Mesendoderm (in vitro differentiated cells): ENCODE measurements at regions not wholly inside any gene's neighbourhood (a gene's known extent, or its start where the extent isn't known, plus 50 kb on each side); places are given as distances from the start of the nearest gene placed in this dataset.
"Not testable (repeated sequence)": the region's sequence is repeated elsewhere in the genome, so short reads cannot be mapped to it uniquely, and the experiment has no call there.

ENCODE experiments used
- DNase-seq: peaks from one replicate; pipeline ENCODE4 v3.0.0; 2013
- H2AK5ac ChIP-seq: 2 replicates; pipeline ENCODE4 v1.6.1; 2013; ENCODE audit warnings: low read length, inconsistent platforms
- H2BK120ac ChIP-seq: 2 replicates; pipeline ENCODE4 v1.6.1; 2013; ENCODE audit warnings: low read depth, mild to moderate bottlenecking, low read length, moderate library complexity, mixed read lengths
- H2BK15ac ChIP-seq: replicated peaks from 2 replicates; pipeline ENCODE4 v1.6.1; 2013; ENCODE audit warnings: low read depth, mild to moderate bottlenecking, moderate library complexity
- H2BK5ac ChIP-seq: 2 replicates; pipeline ENCODE4 v1.6.1; 2013; ENCODE audit warnings: low read length, inconsistent platforms
- H3K18ac ChIP-seq: 2 replicates; pipeline ENCODE4 v1.6.1; 2013; ENCODE audit warnings: mild to moderate bottlenecking, low read length, mixed read lengths
- H3K23ac ChIP-seq: one replicate; pipeline ENCODE4 v1.6.1; 2013; ENCODE audit warnings: low read length
- H3K27ac ChIP-seq: 2 replicates; pipeline ENCODE4 v1.5.1; 2013; ENCODE audit warnings: low read depth, mild to moderate bottlenecking, inconsistent platforms, low read length, moderate library complexity
- H3K27me3 ChIP-seq: 2 replicates; pipeline ENCODE4 v1.6.1; 2013; ENCODE audit warnings: low read length, control low read depth, mild to moderate bottlenecking, inconsistent platforms; ENCODE audit not compliant: insufficient read depth, poor library complexity
- H3K36me3 ChIP-seq: 2 replicates; pipeline ENCODE4 v1.6.1; 2013; ENCODE audit warnings: low read length, inconsistent platforms; ENCODE audit not compliant: control insufficient read depth, insufficient read depth
- H3K4ac ChIP-seq: one replicate; pipeline ENCODE4 v1.6.1; 2013; ENCODE audit warnings: low read depth, mild to moderate bottlenecking, low read length, moderate library complexity
- H3K4me1 ChIP-seq: 2 replicates; pipeline ENCODE4 v1.6.1; 2013; ENCODE audit warnings: low read depth, low read length, inconsistent platforms; ENCODE audit not compliant: control insufficient read depth
- H3K4me2 ChIP-seq: 2 replicates; pipeline ENCODE4 v1.6.1; 2013; ENCODE audit warnings: low read length
- H3K4me3 ChIP-seq: 2 replicates; pipeline ENCODE4 v1.5.1; 2013; ENCODE audit warnings: mild to moderate bottlenecking, low read length
- H3K56ac ChIP-seq: one replicate; pipeline ENCODE4 v1.6.1; 2013; ENCODE audit warnings: low read length
- H3K79me1 ChIP-seq: 2 replicates; pipeline ENCODE4 v1.6.1; 2013; ENCODE audit warnings: low read length, inconsistent platforms
- H3K79me2 ChIP-seq: 2 replicates; pipeline ENCODE4 v1.6.1; 2013; ENCODE audit warnings: mild to moderate bottlenecking, low read length; ENCODE audit not compliant: control insufficient read depth, insufficient read depth
- H3K9ac ChIP-seq: 2 replicates; pipeline ENCODE4 v1.6.1; 2013; ENCODE audit warnings: low read length, inconsistent platforms
- H4K5ac ChIP-seq: one replicate; pipeline ENCODE4 v1.6.1; 2013; ENCODE audit warnings: low read length
- H4K8ac ChIP-seq: one replicate; pipeline ENCODE4 v1.6.1; 2013; ENCODE audit warnings: low read depth, mild to moderate bottlenecking, control low read depth, low read length, moderate library complexity
- WGBS: extraction: QIAGEN DNeasy Blood & Tissue Kit; methylation state at CpG from one replicate; pipeline ENCODE4 v1.1.7; 2013; ENCODE audit warnings: low lambda C conversion rate, missing lambda C conversion rate; ENCODE audit not compliant: insufficient coverage; ENCODE audit errors: extremely low coverage; 5-methylcytosine and 5-hydroxymethylcytosine counted together

- Histone ChIP-seq H3K36me3 (no peaks in the 10 kb centered on the region), H3K9ac (no peak overlapping the region), H3K23ac (no peak overlapping the region), H3K27me3 (no peaks in the 10 kb centered on the region), H3K79me2 (no peaks in the 10 kb centered on the region), H2AK5ac (no peak overlapping the region), H3K18ac (no peak overlapping the region), H3K56ac (no peak overlapping the region), H2BK15ac (no peak overlapping the region), H3K4me1 (no peaks in the 10 kb centered on the region), H2BK120ac (no peak overlapping the region), H4K5ac (no peak overlapping the region), H3K79me1 (no peaks in the 10 kb centered on the region), H2BK5ac (no peak overlapping the region), H3K27ac (no peak overlapping the region), H3K4me2 (no peak overlapping the region), H3K4me3 (no peak overlapping the region), H4K8ac (no peak overlapping the region), H3K4ac (no peak overlapping the region)
- WGBS: no CpG with 5 or more reads among the region's 7 CpGs
- DNase-seq: no peak
These were observed 605.0 kb upstream of the CBLB start for GRCh38 chr3:106473576-106474475.

GRCh38 chr3:106482451-106482850 lies 613.6 kb upstream of the CBLB start:
- H3K56ac ChIP-seq: no peak overlapping the region
- no peak overlapping the region for H3K4me2 ChIP-seq
- H3K18ac ChIP-seq: no peak overlapping the region
- H3K23ac ChIP-seq: no peak overlapping the region
- H2AK5ac ChIP-seq: no peak overlapping the region
- no peak overlapping the region for H3K4me3 ChIP-seq
- H3K9ac ChIP-seq: no peak overlapping the region
- WGBS: no CpG with 5 or more reads among the region's 5 CpGs
- H4K8ac ChIP-seq: no peak overlapping the region
- H3K27ac ChIP-seq: no peak overlapping the region
- no peak overlapping the region for H2BK15ac ChIP-seq
- H3K27me3 ChIP-seq: no peaks in the 10 kb centered on the region
- no peak overlapping the region for H2BK5ac ChIP-seq
- DNase-seq: no peak
- no peak overlapping the region for H2BK120ac ChIP-seq
- no peak overlapping the region for H4K5ac ChIP-seq
- no peaks in the 10 kb centered on the region for H3K79me2 ChIP-seq
- H3K36me3 ChIP-seq: no peaks in the 10 kb centered on the region
- H3K4ac ChIP-seq: no peak overlapping the region
- no peaks in the 10 kb centered on the region for H3K79me1 ChIP-seq
- no peaks in the 10 kb centered on the region for H3K4me1 ChIP-seq

- Histone ChIP-seq H3K4me1 (no peaks in the 10 kb centered on the region), H3K27me3 (no peaks in the 10 kb centered on the region), H3K18ac (no peak overlapping the region), H4K8ac (no peak overlapping the region), H3K4me2 (no peak overlapping the region), H2BK5ac (no peak overlapping the region), H3K4me3 (no peak overlapping the region), H3K56ac (no peak overlapping the region), H3K4ac (no peak overlapping the region), H3K36me3 (no peaks in the 10 kb centered on the region), H3K9ac (no peak overlapping the region), H3K27ac (no peak overlapping the region), H3K79me1 (no peaks in the 10 kb centered on the region), H2BK15ac (no peak overlapping the region), H2AK5ac (no peak overlapping the region), H2BK120ac (no peak overlapping the region), H4K5ac (no peak overlapping the region), H3K79me2 (no peaks in the 10 kb centered on the region), H3K23ac (no peak overlapping the region)
- no peak for DNase-seq
These were observed 616.4 kb upstream of the CBLB start for GRCh38 chr3:106485217-106485616.

- H3K4me2 ChIP-seq: no peak overlapping the region
- no peak overlapping the region for H2BK15ac ChIP-seq
- H3K36me3 ChIP-seq: no peaks in the 10 kb centered on the region
- H3K27me3 ChIP-seq: no peaks in the 10 kb centered on the region
- H3K79me2 ChIP-seq: no peaks in the 10 kb centered on the region
- no peak for DNase-seq
- H4K5ac ChIP-seq: no peak overlapping the region
- H3K27ac ChIP-seq: no peak overlapping the region
- H3K9ac ChIP-seq: no peak overlapping the region
- H3K4me3 ChIP-seq: no peak overlapping the region
- H2AK5ac ChIP-seq: no peak overlapping the region
- H3K18ac ChIP-seq: no peak overlapping the region
- WGBS: no CpG with 5 or more reads among the region's 3 CpGs
- no peaks in the 10 kb centered on the region for H3K79me1 ChIP-seq
- no peaks in the 10 kb centered on the region for H3K4me1 ChIP-seq
- no peak overlapping the region for H2BK5ac ChIP-seq
- no peak overlapping the region for H3K4ac ChIP-seq
- H4K8ac ChIP-seq: no peak overlapping the region
- no peak overlapping the region for H3K23ac ChIP-seq
- H3K56ac ChIP-seq: no peak overlapping the region
- no peak overlapping the region for H2BK120ac ChIP-seq
These were observed 617.0 kb upstream of the CBLB start for GRCh38 chr3:106485802-106486201.

- not testable (repeated sequence) for H3K4me3 ChIP-seq, H3K4ac ChIP-seq, H3K23ac ChIP-seq, H3K36me3 ChIP-seq, H3K27ac ChIP-seq, DNase-seq, H3K79me2 ChIP-seq, H4K8ac ChIP-seq, H3K9ac ChIP-seq, H3K27me3 ChIP-seq, H3K18ac ChIP-seq, H2AK5ac ChIP-seq, H2BK5ac ChIP-seq, H3K4me2 ChIP-seq, H2BK120ac ChIP-seq, H3K4me1 ChIP-seq, H4K5ac ChIP-seq, H3K79me1 ChIP-seq, H3K56ac ChIP-seq, H2BK15ac ChIP-seq
- WGBS: no CpG with 5 or more reads among the region's 19 CpGs
These were observed 618.3 kb upstream of the CBLB start for GRCh38 chr3:106486945-106487639.
